T-cell (primary cell): ENCODE measurements at regions not wholly inside any gene's neighbourhood (a gene's known extent, or its start where the extent isn't known, plus 50 kb on each side); places are given as distances from the start of the nearest gene placed in this dataset.

Experiments
- ATAC-seq, 4 experiments: fragments of 200-7000 bp in 3 of 4; fragments of 150-1000 bp in 1 of 4; cut with Tn5 transposase; replicated peaks in 1 of 4; 1 replicate in 3 of 4; 2 replicates in 1 of 4; pipeline ENCODE4 v1.10.0; 2021; ENCODE audit warnings: moderate library complexity in 3 of 4, mild to moderate bottlenecking in 2 of 4, moderate number of reproducible peaks in 1 of 4
- CTCF ChIA-PET, 2 donors: fragments of 300-600 bp; sonication (Branson Sonifier 250); formaldehyde crosslinking; loops; one replicate each; lab custom pipeline; 2022; ENCODE audit warnings: antibody characterized with exemption in 2 of 2; lab: Charles Lee
- POLR2A ChIA-PET, 2 donors: fragments of 300-600 bp; sonication (Branson Sonifier 250); formaldehyde crosslinking; loops; one replicate each; lab custom pipeline; 2022; ENCODE audit warnings: antibody characterized with exemption in 2 of 2; lab: Charles Lee
- DNase-seq, 35 experiments: peaks; one replicate each; pipeline versions ENCODE4 v3.0.0 to v3.0.0-alpha.2; 2013 to 2023
- H3K27ac ChIP-seq: one replicate; pipeline ENCODE4 v1.5.1; 2013; ENCODE audit warnings: low read length
- H3K27me3 ChIP-seq, 2 experiments: replicated peaks in 1 of 2; 1 replicate in 1 of 2; 2 replicates in 1 of 2; pipeline versions ENCODE4 v1.6.1 to v1.7.0; 2013; ENCODE audit warnings: low read length in 1 of 2, mixed read lengths in 1 of 2; ENCODE audit not compliant: control insufficient read depth in 2 of 2, insufficient read depth in 2 of 2; ENCODE audit errors: extremely low read depth in 1 of 2
- H3K36me3 ChIP-seq, 2 donors: 1 replicate in 1 of 2; 2 replicates in 1 of 2; pipeline versions ENCODE4 v1.6.1 to v1.7.0; 2013; ENCODE audit warnings: low read length in 1 of 2; ENCODE audit not compliant: control insufficient read depth in 2 of 2, insufficient read depth in 1 of 2; ENCODE audit errors: extremely low read depth in 1 of 2
- H3K4me1 ChIP-seq, 2 experiments: 1 replicate in 1 of 2; 2 replicates in 1 of 2; pipeline versions ENCODE4 v1.6.1 to v1.7.0; 2013; ENCODE audit warnings: low read length in 2 of 2, mixed read lengths in 1 of 2; ENCODE audit not compliant: insufficient read depth in 2 of 2, control insufficient read depth in 1 of 2; ENCODE audit errors: extremely low read depth in 1 of 2
- H3K4me3 ChIP-seq, 2 donors: 1 replicate in 1 of 2; 2 replicates in 1 of 2; pipeline versions ENCODE4 v1.5.1 to v1.7.0; 2013; ENCODE audit warnings: mild to moderate bottlenecking in 2 of 2, low read length in 1 of 2, moderate library complexity in 1 of 2; ENCODE audit not compliant: control insufficient read depth in 1 of 2; ENCODE audit errors: extremely low read depth in 1 of 2
- H3K9me3 ChIP-seq: 2 replicates; pipeline ENCODE4 v1.7.0; 2013
- H3K27ac Mint-ChIP-seq, 2 donors: one replicate each; pipeline ENCODE4 v1.8.0; 2020 to 2021; ENCODE audit warnings: mild to moderate bottlenecking in 2 of 2, mixed read lengths in 2 of 2
- H3K27me3 Mint-ChIP-seq, 2 donors: one replicate each; pipeline ENCODE4 v1.8.0; 2021 to 2022; ENCODE audit warnings: mixed read lengths in 2 of 2
- H3K36me3 Mint-ChIP-seq: one replicate; pipeline ENCODE4 v1.8.0; 2021; ENCODE audit warnings: mixed read lengths
- H3K4me1 Mint-ChIP-seq, 3 donors: one replicate each; pipeline ENCODE4 v1.8.0; 2020 to 2022; ENCODE audit warnings: mixed read lengths in 3 of 3, mild to moderate bottlenecking in 1 of 3
- H3K4me3 Mint-ChIP-seq, 3 donors: one replicate each; pipeline ENCODE4 v1.8.0; 2020 to 2022; ENCODE audit warnings: mild to moderate bottlenecking in 3 of 3, mixed read lengths in 3 of 3, moderate library complexity in 3 of 3
- H3K9me3 Mint-ChIP-seq, 3 donors: one replicate each; pipeline ENCODE4 v1.8.0; 2020 to 2022; ENCODE audit warnings: mixed read lengths in 3 of 3
- WGBS: methylation state at CpG from one replicate; pipeline ENCODE4 v1.1.5; 2013; ENCODE audit warnings: missing lambda C conversion rate; ENCODE audit not compliant: insufficient coverage; 5-methylcytosine and 5-hydroxymethylcytosine counted together

DNA sequence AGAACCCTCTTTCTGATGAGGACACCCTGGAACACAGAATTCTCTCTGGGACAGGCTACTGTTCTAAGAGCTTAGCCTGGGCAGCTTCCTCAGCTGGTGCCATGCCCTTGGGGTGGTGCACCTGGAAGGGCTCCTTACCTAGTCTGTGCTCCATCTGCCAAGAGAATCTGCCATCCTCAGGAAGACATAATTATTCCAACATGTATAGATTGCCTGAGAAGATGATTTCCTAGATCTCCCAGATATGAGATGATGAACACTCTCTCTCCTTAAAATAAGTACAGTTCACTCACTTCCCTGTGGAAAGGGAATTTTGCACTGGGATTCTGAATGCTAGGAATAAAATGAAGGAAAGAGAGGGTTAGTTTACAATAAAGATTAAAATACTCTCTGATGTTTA, 87.6 kb downstream of the NENF start:
- Histone ChIP-seq H3K4me3 (no peak overlapping the region), H3K9me3 (no peaks in the 10 kb centered on the region), H3K27me3 (peaks cover 8 to 39% of the 10 kb centered on the region in 2 experiments), H3K27ac (no peak overlapping the region), H3K4me1 (no peaks in the 10 kb centered on the region), H3K36me3 (no peaks in the 10 kb centered on the region)
- Mint-ChIP-seq H3K9me3 (no peaks in the 10 kb centered on the region), H3K27ac (no peak overlapping the region), H3K4me1 (peaks cover 0 to 2% (median under 1%) of the 10 kb centered on the region in 3 donors), H3K27me3 (peaks cover 36% of the 10 kb centered on the region in 2 donors), H3K4me3 (no peak overlapping the region), H3K36me3 (no peaks in the 10 kb centered on the region)
- ChIA-PET POLR2A (no interaction called here), CTCF (interaction anchor here in 1 of 2 donors (0.5 kb wide), 1 partner anchor 486 kb away, joined by 7 read pairs; no protein-coding TSS in a partner anchor)
- ATAC-seq = no peak
- DNase-seq = no peak

DNA sequence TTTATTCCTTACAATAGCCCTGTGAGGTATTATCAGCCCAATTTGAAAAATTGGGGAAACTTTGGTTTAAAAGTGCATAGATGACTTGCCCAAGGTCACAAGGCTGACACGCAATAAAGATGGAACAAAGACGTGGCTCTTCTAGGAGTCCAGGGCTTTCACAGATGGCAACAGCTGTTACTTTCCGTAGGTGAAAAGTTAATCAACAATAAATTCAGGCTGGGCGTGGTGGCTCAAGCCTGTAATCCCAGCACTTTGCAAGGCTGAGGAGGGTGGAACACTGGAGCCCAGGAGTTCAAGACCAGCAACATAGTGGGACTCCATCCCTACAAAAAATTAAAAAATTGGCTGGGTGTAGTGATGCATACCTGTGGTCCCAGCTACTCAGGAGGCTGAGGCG, 87.8 kb upstream of the ATF3 start:
- ChIA-PET POLR2A (no interaction called here), CTCF (no interaction called here)
- DNase-seq (no peak), ATAC-seq (no peak)
- Histone ChIP-seq H3K36me3 (no peaks in the 10 kb centered on the region), H3K9me3 (no peaks in the 10 kb centered on the region), H3K4me3 (no peak overlapping the region), H3K4me1 (no peaks in the 10 kb centered on the region), H3K27ac (no peak overlapping the region), H3K27me3 (peaks cover 5 to 35% of the 10 kb centered on the region in 2 experiments)
- Mint-ChIP-seq H3K27me3 (peaks cover 31 to 32% of the 10 kb centered on the region in 2 donors), H3K27ac (no peak overlapping the region), H3K4me1 (no peaks in the 10 kb centered on the region), H3K4me3 (no peak overlapping the region), H3K36me3 (no peaks in the 10 kb centered on the region), H3K9me3 (no peaks in the 10 kb centered on the region)
- WGBS = 93% methylated on average over 5 of the region's 5 CpGs

- Histone ChIP-seq H3K4me3 (no peak overlapping the region), H3K36me3 (no peaks in the 10 kb centered on the region), H3K27ac (no peak overlapping the region), H3K27me3 (no peaks in the 10 kb centered on the region), H3K9me3 (no peaks in the 10 kb centered on the region), H3K4me1 (no peaks in the 10 kb centered on the region)
- H3K9me3 Mint-ChIP-seq = no peaks in the 10 kb centered on the region
- no peak overlapping the region for H3K27ac Mint-ChIP-seq
- no peaks in the 10 kb centered on the region for H3K4me1 Mint-ChIP-seq
- POLR2A ChIA-PET = no interaction called here
- H3K27me3 Mint-ChIP-seq = peaks cover 15% of the 10 kb centered on the region in 2 donors
- no peak overlapping the region for H3K4me3 Mint-ChIP-seq
- no peak for ATAC-seq
- WGBS = 100% methylated on average over 2 of the region's 7 CpGs
- CTCF ChIA-PET = interaction anchor here in 1 of 2 donors (1.1 kb wide), 1 partner anchor 41 kb away, joined by 3 read pairs; no protein-coding TSS in a partner anchor
- H3K36me3 Mint-ChIP-seq = no peaks in the 10 kb centered on the region
- no peak for DNase-seq
Observed at GRCh38 chr1:212525479-212526110, 83.0 kb upstream of the ATF3 start.

DNA sequence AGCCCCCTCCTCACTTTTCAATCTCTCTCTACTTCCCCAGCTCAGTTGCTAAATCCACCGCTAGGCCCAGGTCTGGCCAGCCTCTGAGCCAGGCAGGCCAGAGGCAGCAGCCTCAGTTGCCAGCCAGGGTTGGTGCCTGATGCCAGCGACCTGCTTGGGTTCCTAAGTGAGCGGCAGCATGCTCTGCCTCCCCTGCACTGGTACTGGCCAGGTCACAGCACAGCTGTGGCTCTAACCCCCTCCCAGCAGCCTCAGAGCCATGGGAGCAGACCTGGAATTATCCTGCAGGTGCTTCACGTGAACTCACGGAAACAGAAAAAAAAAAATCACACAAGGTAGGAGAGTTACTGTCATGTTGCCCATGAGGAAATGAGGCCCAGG, 82.5 kb upstream of the ATF3 start:
- H3K36me3 Mint-ChIP-seq = no peaks in the 10 kb centered on the region
- no peaks in the 10 kb centered on the region for H3K9me3 Mint-ChIP-seq
- Histone ChIP-seq H3K9me3 (no peaks in the 10 kb centered on the region), H3K4me1 (no peaks in the 10 kb centered on the region), H3K27ac (no peak overlapping the region), H3K36me3 (no peaks in the 10 kb centered on the region), H3K27me3 (no peaks in the 10 kb centered on the region), H3K4me3 (no peak overlapping the region)
- no peak overlapping the region for H3K27ac Mint-ChIP-seq
- POLR2A ChIA-PET = no interaction called here
- no peaks in the 10 kb centered on the region for H3K4me1 Mint-ChIP-seq
- DNase-seq (no peak), ATAC-seq (no peak)
- CTCF ChIA-PET = interaction anchor here in 1 of 2 donors (1.1 kb wide), 1 partner anchor 41 kb away, joined by 3 read pairs; no protein-coding TSS in a partner anchor
- no peak overlapping the region for H3K4me3 Mint-ChIP-seq
- peaks cover 15% of the 10 kb centered on the region in 2 donors for H3K27me3 Mint-ChIP-seq
- 73% methylated on average over 3 of the region's 5 CpGs for WGBS

GRCh38 chr1:212528501-212528900, 80.1 kb upstream of the ATF3 start:
- H3K36me3 ChIP-seq = no peaks in the 10 kb centered on the region
- no peak overlapping the region for H3K4me3 Mint-ChIP-seq
- H3K4me1 ChIP-seq = no peaks in the 10 kb centered on the region
- H3K27ac Mint-ChIP-seq = no peak overlapping the region
- no peaks in the 10 kb centered on the region for H3K27me3 ChIP-seq
- CTCF ChIA-PET = interaction anchor here (0.5 to 1.1 kb wide), 3 partner anchors 50 to 366 kb away, joined by 3 to 6 read pairs (median 3); no protein-coding TSS in a partner anchor
- WGBS = no CpG with 5 or more reads among the region's 1 CpG
- no peaks in the 10 kb centered on the region for H3K9me3 Mint-ChIP-seq
- no peaks in the 10 kb centered on the region for H3K9me3 ChIP-seq
- ATAC-seq = no peak
- H3K27me3 Mint-ChIP-seq = peaks cover 10 to 14% of the 10 kb centered on the region in 2 donors
- POLR2A ChIA-PET = interaction anchor here in 1 of 2 donors (0.6 kb wide), 2 partner anchors 17 to 49 kb away, joined by 3 read pairs; no protein-coding TSS in a partner anchor
- no peak for DNase-seq
- H3K4me1 Mint-ChIP-seq = peaks cover 0 to 1% (median 0%) of the 10 kb centered on the region in 3 donors
- H3K36me3 Mint-ChIP-seq = no peaks in the 10 kb centered on the region
- H3K4me3 ChIP-seq = no peak overlapping the region
- no peak overlapping the region for H3K27ac ChIP-seq

GRCh38 chr1:212529211-212529741, 79.3 kb upstream of the ATF3 start:
- Histone ChIP-seq H3K4me1 (no peaks in the 10 kb centered on the region), H3K4me3 (no peak overlapping the region), H3K27ac (no peak overlapping the region), H3K27me3 (no peaks in the 10 kb centered on the region), H3K36me3 (no peaks in the 10 kb centered on the region), H3K9me3 (no peaks in the 10 kb centered on the region)
- peaks cover 16 to 18% of the 10 kb centered on the region in 2 donors for H3K27me3 Mint-ChIP-seq
- ATAC-seq (no peak), DNase-seq (no peak)
- H3K9me3 Mint-ChIP-seq = no peaks in the 10 kb centered on the region
- 93% methylated on average over 4 of the region's 6 CpGs for WGBS
- no peak overlapping the region for H3K4me3 Mint-ChIP-seq
- no peaks in the 10 kb centered on the region for H3K36me3 Mint-ChIP-seq
- CTCF ChIA-PET = no interaction called here
- no peak overlapping the region for H3K27ac Mint-ChIP-seq
- H3K4me1 Mint-ChIP-seq = peaks cover 0 to 5% (median 0%) of the 10 kb centered on the region in 3 donors
- POLR2A ChIA-PET = no interaction called here
